IMR-90 (cell line): ENCODE measurements at regions not wholly inside any gene's neighbourhood (a gene's known extent, or its start where the extent isn't known, plus 50 kb on each side); places are given as distances from the start of the nearest gene placed in this dataset.
"Not testable (repeated sequence)": the region's sequence is repeated elsewhere in the genome, so short reads cannot be mapped to it uniquely, and the experiment has no call there.

Experiments
- ATAC-seq: fragments of 200-7000 bp; cut with Tn5 transposase; 2 replicates; pipeline ENCODE4 v1.9.1; 2020; ENCODE audit warnings: low read depth, mild to moderate bottlenecking, moderate library complexity
- BruUV-seq: library from RNA; stranded (reverse); fragments of 400-500 nt; replicated peaks from 2 replicates; lab custom pipeline; 2021; lab: Mats Ljungman, UMichigan
- CTCF ChIA-PET: fragments of 300-600 bp; formaldehyde crosslinking; extraction: SDS; loops from one replicate; lab custom pipeline; 2021; ENCODE audit warnings: antibody characterized with exemption; lab: Yijun Ruan, JAX
- POLR2A ChIA-PET: fragments of 300-600 bp; sonication (Branson Sonifier 250); formaldehyde crosslinking; loops from one replicate; lab custom pipeline; 2022; ENCODE audit warnings: antibody characterized with exemption; ENCODE audit not compliant: unreplicated experiment; lab: Charles Lee
- DNase-seq: peaks from one replicate; pipeline ENCODE4 v3.0.0; 2013
- H2AFZ ChIP-seq: replicated peaks from 2 replicates; pipeline ENCODE3; 2013; ENCODE audit warnings: low read length, mild to moderate bottlenecking; ENCODE audit not compliant: poor library complexity
- H2AK5ac ChIP-seq: 2 replicates; pipeline ENCODE4 v1.6.1; 2013; ENCODE audit warnings: low read depth, low read length, inconsistent platforms
- H2AK9ac ChIP-seq: replicated peaks from 2 replicates; pipeline ENCODE3; 2013; ENCODE audit warnings: mild to moderate bottlenecking, low read depth, low read length, moderate library complexity; ENCODE audit not compliant: poor library complexity
- H2BK120ac ChIP-seq: 2 replicates; pipeline ENCODE4 v1.6.1; 2013; ENCODE audit warnings: low read depth, low read length, inconsistent platforms
- H2BK15ac ChIP-seq: 3 replicates; pipeline ENCODE4 v1.6.1; 2013; ENCODE audit warnings: low read depth, low read length, inconsistent platforms
- H2BK20ac ChIP-seq: 2 replicates; pipeline ENCODE4 v1.6.1; 2013; ENCODE audit warnings: low read depth, mild to moderate bottlenecking, inconsistent platforms, low read length, moderate library complexity
- H2BK5ac ChIP-seq: 2 replicates; pipeline ENCODE4 v1.6.1; 2013; ENCODE audit warnings: mild to moderate bottlenecking, low read depth, low read length, inconsistent platforms; ENCODE audit not compliant: poor library complexity, severe bottlenecking
- H3K14ac ChIP-seq: replicated peaks from 2 replicates; pipeline ENCODE4 v1.6.1; 2013; ENCODE audit warnings: low read depth, low read length, inconsistent platforms
- H3K18ac ChIP-seq: 2 replicates; pipeline ENCODE4 v1.6.1; 2013; ENCODE audit warnings: low read depth, low read length, control low read depth
- H3K23ac ChIP-seq: 2 replicates; pipeline ENCODE4 v1.6.1; 2013; ENCODE audit warnings: low read depth, low read length, inconsistent platforms
- H3K27ac ChIP-seq: 2 replicates; pipeline ENCODE4 v1.5.1; 2013; ENCODE audit warnings: mild to moderate bottlenecking, control low read depth, low read length; ENCODE audit not compliant: insufficient read depth
- H3K27me3 ChIP-seq: 2 replicates; pipeline ENCODE4 v1.6.1; 2013; ENCODE audit warnings: low read length; ENCODE audit not compliant: control insufficient read depth, insufficient read depth
- H3K36me3 ChIP-seq: 2 replicates; pipeline ENCODE4 v1.6.1; 2013; ENCODE audit warnings: low read length, mixed read lengths; ENCODE audit not compliant: control insufficient read depth, insufficient read depth
- H3K4ac ChIP-seq: 2 replicates; pipeline ENCODE4 v1.6.1; 2013; ENCODE audit warnings: low read depth, low read length, inconsistent platforms
- H3K4me1 ChIP-seq: 2 replicates; pipeline ENCODE4 v1.6.1; 2013; ENCODE audit warnings: low read length, mixed read lengths; ENCODE audit not compliant: control insufficient read depth, insufficient read depth
- H3K4me2 ChIP-seq: 2 replicates; pipeline ENCODE4 v1.6.1; 2013; ENCODE audit warnings: low read depth, mild to moderate bottlenecking, control low read depth, low read length, moderate library complexity
- H3K4me3 ChIP-seq: 2 replicates; pipeline ENCODE4 v1.5.1; 2013; ENCODE audit warnings: low read depth, mild to moderate bottlenecking, control low read depth, low read length, moderate library complexity; ENCODE audit not compliant: insufficient read depth
- H3K56ac ChIP-seq: 2 replicates; pipeline ENCODE4 v1.6.1; 2013; ENCODE audit warnings: low read length, inconsistent platforms; ENCODE audit not compliant: insufficient read depth; ENCODE audit errors: extremely low read depth
- H3K79me1 ChIP-seq, 2 experiments: 2 replicates each; pipeline ENCODE4 v1.6.1; 2013; ENCODE audit warnings: low read length in 2 of 2, inconsistent platforms in 1 of 2, low read depth in 1 of 2
- H3K9ac ChIP-seq: 2 replicates; pipeline ENCODE4 v1.6.1; 2013; ENCODE audit warnings: low read depth, low read length, control low read depth
- H3K9me1 ChIP-seq: 2 replicates; pipeline ENCODE4 v1.6.1; 2013; ENCODE audit warnings: low read length, inconsistent platforms; ENCODE audit not compliant: insufficient read depth
- H3K9me3 ChIP-seq: 2 replicates; pipeline ENCODE4 v1.6.1; 2013; ENCODE audit warnings: low read length; ENCODE audit not compliant: control insufficient read depth, insufficient read depth
- H4K20me1 ChIP-seq: 2 replicates; pipeline ENCODE4 v1.6.1; 2013; ENCODE audit warnings: low read length, inconsistent platforms; ENCODE audit not compliant: insufficient read depth
- H4K5ac ChIP-seq: 2 replicates; pipeline ENCODE4 v1.6.1; 2013; ENCODE audit warnings: mild to moderate bottlenecking, low read depth, low read length, control low read depth
- H4K8ac ChIP-seq, 2 experiments: 2 replicates each; pipeline ENCODE4 v1.6.1; 2013; ENCODE audit warnings: low read depth in 2 of 2, low read length in 2 of 2, control low read depth in 1 of 2, inconsistent platforms in 1 of 2
- H4K91ac ChIP-seq: 2 replicates; pipeline ENCODE4 v1.6.1; 2013; ENCODE audit warnings: low read depth, low read length, inconsistent platforms; ENCODE audit not compliant: insufficient read depth
- WGBS, 2 experiments: methylation state at CpG; one replicate each; pipeline versions ENCODE4 v1.1.5 to v1.1.7; 2013; ENCODE audit warnings: missing lambda C conversion rate in 2 of 2; ENCODE audit not compliant: insufficient read length in 1 of 2; ENCODE audit errors: extremely low coverage in 2 of 2; 5-methylcytosine and 5-hydroxymethylcytosine counted together
- dilution Hi-C: fragments of 300-500 bp; cut with HindIII; formaldehyde crosslinking; loops from one replicate; pipeline ENCODE4 v1.14.3; 2018; ENCODE audit warnings: low sequenced_read_pairs; ENCODE audit not compliant: unreplicated experiment
- in situ Hi-C: fragments of 300-500 bp; cut with MboI; formaldehyde crosslinking; loops from 3 replicates; pipeline ENCODE4 v1.14.3; 2019; ENCODE audit warnings: low sequenced_read_pairs, inconsistent platforms, mixed read lengths
- intact Hi-C: fragments of 100-400 bp; cut with micrococcal nuclease; formaldehyde crosslinking; loops from 2 replicates; pipeline ENCODE4 v1.10.0; 2022

GRCh38 chr3:80727561-80727960, 959.8 kb upstream of the ROBO1 start:
- H2AFZ ChIP-seq, H3K9me3 ChIP-seq, DNase-seq: not testable (repeated sequence)

GRCh38 chr3:80709597-80710322, 942.0 kb upstream of the ROBO1 start:
- H2BK5ac ChIP-seq, H3K27ac ChIP-seq, H3K27me3 ChIP-seq, dilution Hi-C loops, H3K79me1 ChIP-seq, H3K9me1 ChIP-seq, POLR2A ChIA-PET, H2AK5ac ChIP-seq, H3K4me3 ChIP-seq, BruUV-seq, ATAC-seq, H2BK20ac ChIP-seq, intact Hi-C loops, H4K5ac ChIP-seq, H2AFZ ChIP-seq, in situ Hi-C loops, H4K20me1 ChIP-seq, H2BK15ac ChIP-seq, H4K8ac ChIP-seq, H3K36me3 ChIP-seq, H3K4me2 ChIP-seq, H3K4me1 ChIP-seq, H3K18ac ChIP-seq, H3K14ac ChIP-seq, H3K56ac ChIP-seq, H3K23ac ChIP-seq, H2BK120ac ChIP-seq, H3K4ac ChIP-seq, DNase-seq, H4K91ac ChIP-seq, H3K9ac ChIP-seq, H2AK9ac ChIP-seq, CTCF ChIA-PET: not testable (repeated sequence)
- 0% methylated on average over 1 of the region's 5 CpGs; no CpG with 5 or more reads in 1 of the 2 experiments for whole genome bisulfite sequencing, 2 experiments
- peaks cover 10% of the 10 kb centered on the region for H3K9me3 ChIP-seq

More at GRCh38 chr3:80727561-80727960, 959.8 kb upstream of the ROBO1 start:
- H3K4ac ChIP-seq, POLR2A ChIA-PET, H3K27me3 ChIP-seq, H3K36me3 ChIP-seq, CTCF ChIA-PET, H2BK20ac ChIP-seq, H2AK5ac ChIP-seq, H3K4me3 ChIP-seq, H3K27ac ChIP-seq, H3K4me2 ChIP-seq, in situ Hi-C loops, H3K56ac ChIP-seq, H2BK120ac ChIP-seq, H4K20me1 ChIP-seq, H3K79me1 ChIP-seq, H3K9me1 ChIP-seq, H3K14ac ChIP-seq, H4K8ac ChIP-seq, intact Hi-C loops, H4K5ac ChIP-seq, H3K23ac ChIP-seq, H3K4me1 ChIP-seq, BruUV-seq, H3K9ac ChIP-seq, dilution Hi-C loops, H4K91ac ChIP-seq, H2AK9ac ChIP-seq, H2BK15ac ChIP-seq, H2BK5ac ChIP-seq, H3K18ac ChIP-seq, ATAC-seq: not testable (repeated sequence)
- WGBS, 2 experiments: no CpG with 5 or more reads among the region's 3 CpGs
